Dendritic cell treated with granulocyte-macrophage colony-stimulating factor and Interleukin-4, amounts not matched to agents 40 ng/mL and 50 ng/mL, for 4 days (primary cell): ENCODE measurements at regions not wholly inside any gene's neighbourhood (a gene's known extent, or its start where the extent isn't known, plus 50 kb on each side); places are given as distances from the start of the nearest gene placed in this dataset.

Experiments
- H3K27ac Mint-ChIP-seq: one replicate; pipeline ENCODE4 v1.8.0; 2022; ENCODE audit warnings: mild to moderate bottlenecking, mixed read lengths
- H3K27me3 Mint-ChIP-seq: one replicate; pipeline ENCODE4 v1.8.0; 2022; ENCODE audit warnings: mild to moderate bottlenecking, mixed read lengths
- H3K36me3 Mint-ChIP-seq: one replicate; pipeline ENCODE4 v1.8.0; 2022; ENCODE audit warnings: low read depth, mixed read lengths
- H3K4me1 Mint-ChIP-seq: one replicate; pipeline ENCODE4 v1.8.0; 2022; ENCODE audit warnings: low read depth, mixed read lengths
- H3K4me3 Mint-ChIP-seq: one replicate; pipeline ENCODE4 v1.8.0; 2022; ENCODE audit warnings: mild to moderate bottlenecking, moderate library complexity, mixed read lengths
- H3K9me3 Mint-ChIP-seq: one replicate; pipeline ENCODE4 v1.8.0; 2022; ENCODE audit warnings: mixed read lengths
- intact Hi-C: fragments of 100-400 bp; cut with micrococcal nuclease; formaldehyde crosslinking; loops from one replicate; pipeline ENCODE4 v1.15.0; 2022

GRCh38 chr6:169165561-169166300 lies 87.9 kb downstream of the THBS2 start:
- Mint-ChIP-seq H3K9me3 (no peaks in the 10 kb centered on the region), H3K36me3 (no peaks in the 10 kb centered on the region), H3K27ac (no peak overlapping the region), H3K27me3 (no peaks in the 10 kb centered on the region), H3K4me1 (no peaks in the 10 kb centered on the region), H3K4me3 (no peak overlapping the region)
- intact Hi-C loops: no loop called here

- intact Hi-C loops: no loop called here
- Mint-ChIP-seq H3K27me3 (no peaks in the 10 kb centered on the region), H3K4me3 (no peak overlapping the region), H3K4me1 (no peaks in the 10 kb centered on the region), H3K36me3 (no peaks in the 10 kb centered on the region), H3K9me3 (no peaks in the 10 kb centered on the region), H3K27ac (no peak overlapping the region)
Measured at GRCh38 chr6:169164986-169165385, 88.7 kb downstream of the THBS2 start.

GRCh38 chr6:169164451-169164850 lies 89.2 kb downstream of the THBS2 start:
- Mint-ChIP-seq H3K4me1 (no peaks in the 10 kb centered on the region), H3K27me3 (no peaks in the 10 kb centered on the region), H3K9me3 (no peaks in the 10 kb centered on the region), H3K27ac (no peak overlapping the region), H3K36me3 (no peaks in the 10 kb centered on the region), H3K4me3 (no peak overlapping the region)
- intact Hi-C loops: no loop called here

- H3K27me3 Mint-ChIP-seq: no peaks in the 10 kb centered on the region
- intact Hi-C loops: no loop called here
- H3K27ac Mint-ChIP-seq: no peak overlapping the region
- no peaks in the 10 kb centered on the region for H3K4me1 Mint-ChIP-seq
- H3K9me3 Mint-ChIP-seq: no peaks in the 10 kb centered on the region
- H3K4me3 Mint-ChIP-seq: no peak overlapping the region
- no peaks in the 10 kb centered on the region for H3K36me3 Mint-ChIP-seq
Measured at GRCh38 chr6:169163411-169163901, 90.2 kb downstream of the THBS2 start.

GRCh38 chr6:169162752-169163407 lies 90.8 kb downstream of the THBS2 start:
- Mint-ChIP-seq H3K4me1 (no peaks in the 10 kb centered on the region), H3K9me3 (no peaks in the 10 kb centered on the region), H3K27me3 (no peaks in the 10 kb centered on the region), H3K27ac (no peak overlapping the region), H3K4me3 (no peak overlapping the region), H3K36me3 (no peaks in the 10 kb centered on the region)
- intact Hi-C loops: no loop called here

GRCh38 chr6:169162249-169162648 lies 91.4 kb downstream of the THBS2 start:
- intact Hi-C loops: no loop called here
- no peaks in the 10 kb centered on the region for H3K4me1 Mint-ChIP-seq
- H3K36me3 Mint-ChIP-seq: no peaks in the 10 kb centered on the region
- no peak overlapping the region for H3K27ac Mint-ChIP-seq
- no peak overlapping the region for H3K4me3 Mint-ChIP-seq
- H3K9me3 Mint-ChIP-seq: no peaks in the 10 kb centered on the region
- H3K27me3 Mint-ChIP-seq: no peaks in the 10 kb centered on the region

GRCh38 chr6:169161572-169162167 lies 92.0 kb downstream of the THBS2 start:
- intact Hi-C loops: no loop called here
- no peaks in the 10 kb centered on the region for H3K9me3 Mint-ChIP-seq
- H3K27ac Mint-ChIP-seq: no peak overlapping the region

GRCh38 chr6:169160855-169161560 lies 92.6 kb downstream of the THBS2 start:
- H3K36me3 Mint-ChIP-seq: no peaks in the 10 kb centered on the region
- no peaks in the 10 kb centered on the region for H3K27me3 Mint-ChIP-seq
- intact Hi-C loops: no loop called here
- no peak overlapping the region for H3K4me3 Mint-ChIP-seq
- H3K9me3 Mint-ChIP-seq: no peaks in the 10 kb centered on the region
- H3K27ac Mint-ChIP-seq: no peak overlapping the region
- no peaks in the 10 kb centered on the region for H3K4me1 Mint-ChIP-seq

More at GRCh38 chr6:169161572-169162167, 92.0 kb downstream of the THBS2 start:
- Mint-ChIP-seq H3K4me1 (no peaks in the 10 kb centered on the region), H3K27me3 (no peaks in the 10 kb centered on the region), H3K4me3 (no peak overlapping the region), H3K36me3 (no peaks in the 10 kb centered on the region)

GRCh38 chr6:169160091-169160854 lies 93.4 kb downstream of the THBS2 start:
- Mint-ChIP-seq H3K36me3 (no peaks in the 10 kb centered on the region), H3K4me3 (no peak overlapping the region), H3K27ac (no peak overlapping the region), H3K9me3 (peaks cover 7% of the 10 kb centered on the region), H3K27me3 (no peaks in the 10 kb centered on the region), H3K4me1 (no peaks in the 10 kb centered on the region)
- intact Hi-C loops: no loop called here

- Mint-ChIP-seq H3K27ac (no peak overlapping the region), H3K36me3 (no peaks in the 10 kb centered on the region), H3K4me1 (no peaks in the 10 kb centered on the region), H3K27me3 (no peaks in the 10 kb centered on the region), H3K4me3 (no peak overlapping the region), H3K9me3 (peaks cover 11% of the 10 kb centered on the region)
- intact Hi-C loops: no loop called here
Measured at GRCh38 chr6:169159331-169159730, 94.3 kb downstream of the THBS2 start.

GRCh38 chr6:169158691-169159090 lies 95.0 kb downstream of the THBS2 start:
- intact Hi-C loops: no loop called here
- H3K9me3 Mint-ChIP-seq: peaks cover 11% of the 10 kb centered on the region
- H3K4me1 Mint-ChIP-seq: no peaks in the 10 kb centered on the region
- no peak overlapping the region for H3K4me3 Mint-ChIP-seq
- H3K36me3 Mint-ChIP-seq: no peaks in the 10 kb centered on the region
- H3K27ac Mint-ChIP-seq: no peak overlapping the region
- H3K27me3 Mint-ChIP-seq: no peaks in the 10 kb centered on the region

- Mint-ChIP-seq H3K27me3 (no peaks in the 10 kb centered on the region), H3K27ac (no peak overlapping the region), H3K4me1 (no peaks in the 10 kb centered on the region), H3K36me3 (no peaks in the 10 kb centered on the region), H3K4me3 (no peak overlapping the region), H3K9me3 (peaks cover 11% of the 10 kb centered on the region)
- intact Hi-C loops: no loop called here
Measured at GRCh38 chr6:169158174-169158573, 95.5 kb downstream of the THBS2 start.
